HUES6 (cell line): ENCODE measurements at regions not wholly inside any gene's neighbourhood (a gene's known extent, or its start where the extent isn't known, plus 50 kb on each side); places are given as distances from the start of the nearest gene placed in this dataset.
"Not testable (repeated sequence)": the region's sequence is repeated elsewhere in the genome, so short reads cannot be mapped to it uniquely, and the experiment has no call there.

Experiments
- H3K27ac ChIP-seq: 2 replicates; pipeline ENCODE4 v1.7.0; 2013; ENCODE audit warnings: low read depth, mild to moderate bottlenecking, low read length, inconsistent platforms
- H3K27me3 ChIP-seq: 2 replicates; pipeline ENCODE4 v1.6.1; 2013; ENCODE audit warnings: low read length; ENCODE audit not compliant: control insufficient read depth, insufficient read depth
- H3K36me3 ChIP-seq: 2 replicates; pipeline ENCODE4 v1.6.1; 2013; ENCODE audit warnings: low read length; ENCODE audit not compliant: control insufficient read depth, insufficient read depth
- H3K4me1 ChIP-seq: 2 replicates; pipeline ENCODE4 v1.6.1; 2013; ENCODE audit warnings: low read length; ENCODE audit not compliant: control insufficient read depth, insufficient read depth
- H3K4me3 ChIP-seq: 2 replicates; pipeline ENCODE4 v1.5.1; 2013; ENCODE audit warnings: low read depth, low read length
- H3K9ac ChIP-seq: one replicate; pipeline ENCODE4 v1.6.1; 2013; ENCODE audit warnings: mild to moderate bottlenecking, low read length
- H3K9me3 ChIP-seq: 2 replicates; pipeline ENCODE4 v1.6.1; 2013; ENCODE audit warnings: low read depth, low read length; ENCODE audit not compliant: control insufficient read depth, insufficient read depth

DNA sequence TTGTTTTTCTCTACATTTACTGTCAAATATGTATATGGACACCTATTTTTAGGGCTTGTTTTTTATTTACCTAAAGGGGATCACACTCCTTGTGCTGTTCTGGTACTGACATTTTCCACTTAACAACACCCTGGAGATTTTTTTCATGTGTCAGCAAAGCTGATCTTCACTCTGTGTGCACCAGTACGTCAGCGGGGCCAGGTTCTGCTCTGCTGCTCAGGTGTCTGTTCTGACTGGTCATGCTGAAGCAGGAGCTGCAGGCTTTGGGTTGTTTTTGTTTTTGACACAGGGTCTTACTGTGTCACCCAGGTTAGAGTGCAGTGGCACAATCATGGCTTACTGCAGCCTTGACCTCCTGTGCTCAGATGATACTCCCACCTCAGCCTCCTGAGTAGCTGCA is 81.9 kb upstream of the CCND2 start:
- Histone ChIP-seq H3K9me3 (no peaks in the 10 kb centered on the region), H3K4me3 (no peak overlapping the region), H3K36me3 (no peaks in the 10 kb centered on the region), H3K4me1 (peaks cover 17% of the 10 kb centered on the region; the same call in 1 of the 2 replicates), H3K27ac (no peak overlapping the region), H3K27me3 (no peaks in the 10 kb centered on the region), H3K9ac (no peak overlapping the region)

DNA sequence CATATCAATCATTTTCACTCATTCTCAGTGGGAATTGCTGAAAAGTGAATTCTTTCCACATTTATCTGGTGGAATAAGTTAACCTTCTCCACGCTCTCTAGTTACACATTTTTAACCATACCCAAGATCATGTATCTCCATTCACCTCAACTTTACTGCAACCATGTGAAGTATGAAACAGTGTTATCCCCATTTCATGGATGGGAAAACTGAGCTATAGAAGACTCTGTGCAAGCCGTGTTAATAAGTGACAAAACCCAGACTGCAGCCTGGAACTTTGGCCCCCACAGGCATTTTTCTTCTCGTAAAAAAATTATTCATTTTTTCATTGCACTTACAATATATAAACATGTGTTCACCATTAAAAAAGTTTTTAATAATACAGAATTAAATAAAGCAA is 82.4 kb upstream of the CCND2 start:
- Histone ChIP-seq H3K27me3 (no peaks in the 10 kb centered on the region), H3K9ac (no peak overlapping the region), H3K9me3 (no peaks in the 10 kb centered on the region), H3K27ac (no peak overlapping the region), H3K4me1 (peaks cover 17% of the 10 kb centered on the region; the same call in 1 of the 2 replicates), H3K4me3 (no peak overlapping the region), H3K36me3 (no peaks in the 10 kb centered on the region)

DNA sequence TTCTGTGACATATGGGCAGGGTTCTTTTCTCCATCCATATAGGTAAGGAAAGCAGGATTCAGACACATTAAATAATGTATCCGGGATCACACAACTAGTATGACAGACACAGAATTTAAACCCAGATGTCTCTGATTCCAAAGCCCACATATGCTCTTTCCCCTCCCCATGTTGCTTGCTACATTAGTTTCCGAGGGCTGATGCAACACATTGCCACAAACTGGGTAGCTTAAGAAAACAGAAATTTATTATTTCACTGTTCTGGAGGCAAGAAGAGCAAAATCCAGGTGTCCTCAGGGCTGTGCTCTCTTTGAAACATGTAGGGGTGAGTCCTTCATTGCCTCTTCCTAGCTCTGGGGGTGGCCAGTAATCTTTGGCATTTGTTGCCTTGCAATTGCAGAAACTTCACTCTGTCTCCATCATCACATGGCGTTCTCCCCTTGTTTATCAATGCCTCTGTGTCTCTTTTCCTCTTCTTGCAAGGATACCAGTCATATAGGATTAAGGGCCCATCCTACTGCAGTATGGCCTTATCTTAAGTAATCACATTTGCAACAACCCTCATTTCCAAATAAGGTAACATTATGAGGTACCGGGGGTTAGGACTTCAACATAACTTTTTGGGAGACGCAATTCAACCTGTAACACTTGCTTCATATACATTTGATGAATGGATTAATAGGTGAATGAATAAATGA is 83.0 kb upstream of the CCND2 start:
- no peak overlapping the region for H3K27ac ChIP-seq
- no peak overlapping the region for H3K9ac ChIP-seq
- H3K4me1 ChIP-seq, result peaks cover 17% of the 10 kb centered on the region; the same call in 1 of the 2 replicates
- no peaks in the 10 kb centered on the region for H3K36me3 ChIP-seq
- H3K4me3 ChIP-seq, result no peak overlapping the region
- H3K9me3 ChIP-seq, result no peaks in the 10 kb centered on the region
- no peaks in the 10 kb centered on the region for H3K27me3 ChIP-seq

DNA sequence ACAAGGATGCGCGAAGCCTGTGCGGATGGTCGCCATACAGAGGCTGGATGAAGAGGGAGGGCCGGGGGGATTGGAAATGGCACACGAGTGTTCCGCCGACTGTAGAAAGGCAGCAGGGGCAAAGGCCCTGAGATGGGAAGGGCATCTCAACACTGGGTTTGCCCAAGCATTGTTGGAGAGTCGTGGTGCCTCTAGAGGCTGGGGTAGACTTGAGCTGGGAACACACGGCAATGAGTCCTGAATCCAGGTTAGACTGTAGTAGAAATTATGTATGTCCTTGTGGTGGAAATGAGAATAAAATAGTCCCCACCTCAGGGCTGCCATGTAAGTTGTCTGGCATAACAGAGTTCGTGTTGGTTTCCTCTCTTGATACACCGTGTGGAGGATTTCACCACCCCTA is 83.8 kb upstream of the CCND2 start:
- H3K27ac ChIP-seq, result no peak overlapping the region

DNA sequence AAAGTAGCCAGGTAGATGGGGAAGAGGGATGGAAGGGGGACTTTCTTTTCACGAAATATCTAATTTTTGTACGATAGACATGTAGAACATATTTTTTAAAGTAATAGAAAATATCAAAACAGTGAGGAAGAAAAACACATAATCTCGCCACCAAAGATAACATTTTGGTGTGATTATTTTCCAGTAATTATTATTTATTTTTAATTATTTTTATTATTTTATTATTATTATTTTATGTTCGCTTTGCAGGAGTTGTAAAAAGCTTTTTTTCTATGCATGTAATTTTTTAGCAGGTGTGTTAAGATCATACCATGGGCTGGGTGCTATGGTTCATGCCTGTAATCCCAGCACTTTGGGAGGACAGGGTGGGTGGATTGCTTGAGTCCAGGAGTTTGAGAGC is 85.6 kb upstream of the CCND2 start:
- Histone ChIP-seq H3K36me3 (no peaks in the 10 kb centered on the region), H3K27me3 (no peaks in the 10 kb centered on the region), H3K4me1 (peaks cover 5% of the 10 kb centered on the region; the same call in 1 of the 2 replicates), H3K9me3 (no peaks in the 10 kb centered on the region), H3K4me3 (no peak overlapping the region), H3K27ac (no peak overlapping the region), H3K9ac (no peak overlapping the region)

More for the DNA sequence above, 83.8 kb upstream of the CCND2 start:
- no peak overlapping the region for H3K4me3 ChIP-seq
- H3K36me3 ChIP-seq, result no peaks in the 10 kb centered on the region
- H3K9me3 ChIP-seq, result no peaks in the 10 kb centered on the region
- H3K4me1 ChIP-seq, result peaks cover 17% of the 10 kb centered on the region; the same call in 1 of the 2 replicates
- H3K27me3 ChIP-seq, result no peaks in the 10 kb centered on the region
- no peak overlapping the region for H3K9ac ChIP-seq

DNA sequence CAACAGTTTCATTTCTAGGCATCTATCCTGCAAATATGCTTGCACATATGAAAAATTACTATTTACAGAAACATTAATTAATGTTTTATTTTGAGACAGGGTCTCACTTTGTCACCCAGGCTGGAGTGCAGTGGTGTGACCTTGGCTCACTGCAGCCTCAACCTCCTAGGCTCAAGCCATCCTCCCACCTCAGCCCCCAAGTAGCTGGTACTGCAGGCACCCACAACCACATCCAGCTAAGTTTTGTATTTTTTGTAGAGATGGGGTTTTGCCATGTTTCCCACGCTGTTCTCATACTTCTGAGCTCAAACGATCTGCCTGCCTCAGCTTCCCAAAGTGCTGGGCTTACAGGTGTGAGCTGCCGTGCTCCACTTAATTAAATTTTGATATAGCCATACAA is 86.2 kb upstream of the CCND2 start:
- H3K27me3 ChIP-seq, H3K9ac ChIP-seq, H3K4me1 ChIP-seq, H3K36me3 ChIP-seq, H3K9me3 ChIP-seq, H3K4me3 ChIP-seq, H3K27ac ChIP-seq: not testable (repeated sequence)

DNA sequence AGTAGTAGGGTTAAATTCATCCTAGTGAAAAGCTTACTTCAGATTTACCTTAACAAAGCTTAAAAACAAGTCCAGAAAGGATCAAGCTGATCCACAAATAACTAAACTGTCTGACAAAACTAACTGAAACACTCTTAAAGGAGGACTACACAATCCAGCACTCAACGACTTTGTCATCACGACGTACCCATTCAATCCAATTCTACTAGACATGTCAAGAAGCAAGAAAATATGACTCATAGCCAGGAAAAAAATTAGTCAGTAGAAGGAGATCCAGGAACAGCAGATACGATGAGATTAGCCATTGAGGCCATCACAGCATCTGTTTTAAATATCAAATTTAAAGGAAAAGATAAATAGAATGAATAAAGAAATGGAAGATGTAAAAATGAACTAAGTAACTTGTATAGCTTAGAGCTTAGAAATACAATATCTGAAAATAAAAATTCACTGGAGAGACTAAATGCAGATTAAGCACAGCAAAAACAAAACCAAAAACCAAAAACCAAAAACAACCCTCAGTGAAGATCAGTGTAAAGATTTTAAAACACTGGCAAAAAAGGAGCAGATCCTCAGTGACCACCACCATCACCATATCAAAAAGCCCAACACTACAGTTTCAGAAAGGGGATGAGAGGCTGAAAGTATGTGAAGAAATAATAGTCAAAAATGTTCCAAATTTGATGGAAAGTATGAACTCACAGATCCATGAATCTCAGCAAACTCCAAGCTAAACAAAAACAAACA is 95.0 kb upstream of the CCND2 start:
- H3K4me3 ChIP-seq, result no peak overlapping the region
- H3K9me3 ChIP-seq, result no peaks in the 10 kb centered on the region
- no peaks in the 10 kb centered on the region for H3K27me3 ChIP-seq

DNA sequence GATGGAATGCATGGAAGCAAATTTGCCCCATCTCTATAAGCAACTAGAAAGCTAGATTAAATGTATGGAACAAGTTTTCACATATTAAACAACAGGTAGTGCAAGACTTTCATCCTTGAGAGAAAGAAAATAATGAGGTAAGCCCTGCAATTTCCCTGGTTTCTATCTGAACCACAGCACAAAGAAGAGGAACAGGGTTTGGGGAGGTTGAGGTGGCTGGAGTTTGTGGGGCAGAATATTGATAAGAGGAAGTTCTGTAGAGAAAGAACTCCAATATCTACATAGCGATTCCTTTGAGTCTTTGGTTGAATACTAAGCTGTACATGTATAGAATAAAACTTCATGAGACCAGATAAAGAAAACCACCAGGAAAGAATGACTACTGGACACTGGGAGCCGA is 96.3 kb upstream of the CCND2 start:
- no peak overlapping the region for H3K4me3 ChIP-seq
- H3K9me3 ChIP-seq, result no peaks in the 10 kb centered on the region
- H3K27ac ChIP-seq, result no peak overlapping the region
- H3K27me3 ChIP-seq, result no peaks in the 10 kb centered on the region
- H3K36me3 ChIP-seq, result no peaks in the 10 kb centered on the region
- no peak overlapping the region for H3K9ac ChIP-seq
- H3K4me1 ChIP-seq, result no peaks in the 10 kb centered on the region

More for the DNA sequence above, 95.0 kb upstream of the CCND2 start:
- no peaks in the 10 kb centered on the region for H3K36me3 ChIP-seq
- H3K27ac ChIP-seq, result no peak overlapping the region
- no peaks in the 10 kb centered on the region for H3K4me1 ChIP-seq
- H3K9ac ChIP-seq, result no peak overlapping the region

DNA sequence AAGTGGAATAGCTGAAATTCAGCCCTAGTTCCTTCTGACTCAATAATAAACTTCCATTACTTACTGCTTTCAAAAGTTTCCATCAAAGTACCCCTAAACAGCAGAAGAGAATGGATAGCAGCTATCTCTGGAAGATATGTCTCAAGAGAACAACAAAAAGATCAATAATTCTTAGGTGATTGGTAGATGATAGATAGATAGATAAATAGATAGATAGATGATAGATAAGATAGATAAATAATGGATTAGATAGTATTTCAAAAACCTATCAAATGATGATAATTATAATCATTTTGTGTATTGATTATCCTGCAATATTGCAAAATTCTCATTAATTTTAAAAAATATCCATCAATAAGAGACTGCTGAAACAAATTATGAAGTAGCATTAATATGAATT is 97.4 kb upstream of the CCND2 start:
- no peaks in the 10 kb centered on the region for H3K36me3 ChIP-seq
- no peak overlapping the region for H3K9ac ChIP-seq
- H3K4me3 ChIP-seq, result no peak overlapping the region
- no peaks in the 10 kb centered on the region for H3K9me3 ChIP-seq
- no peaks in the 10 kb centered on the region for H3K4me1 ChIP-seq
- no peak overlapping the region for H3K27ac ChIP-seq
- no peaks in the 10 kb centered on the region for H3K27me3 ChIP-seq

DNA sequence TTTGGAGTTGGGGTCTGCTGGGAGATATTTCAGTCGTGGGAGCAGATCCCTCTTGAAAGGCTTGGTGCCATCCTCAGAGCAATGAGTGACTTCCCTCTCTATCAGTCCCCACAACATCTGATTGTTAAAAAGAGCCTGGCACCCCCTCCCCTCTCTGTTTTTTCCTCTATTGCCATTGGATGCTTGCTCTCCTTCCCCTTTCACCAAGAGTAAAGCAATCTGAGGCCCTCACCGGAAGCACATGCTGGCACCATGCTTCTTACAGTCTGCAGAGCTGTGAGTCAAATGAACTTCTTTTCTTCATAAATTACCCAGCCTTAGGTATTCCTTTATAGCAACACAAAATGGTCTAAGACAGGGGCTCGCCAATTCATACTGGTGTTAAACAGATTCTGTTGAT is 99.1 kb upstream of the CCND2 start:
- no peak overlapping the region for H3K9ac ChIP-seq
- no peak overlapping the region for H3K27ac ChIP-seq
- H3K4me3 ChIP-seq, result no peak overlapping the region
- no peaks in the 10 kb centered on the region for H3K9me3 ChIP-seq
- no peaks in the 10 kb centered on the region for H3K4me1 ChIP-seq
- H3K36me3 ChIP-seq, result no peaks in the 10 kb centered on the region
- no peaks in the 10 kb centered on the region for H3K27me3 ChIP-seq

DNA sequence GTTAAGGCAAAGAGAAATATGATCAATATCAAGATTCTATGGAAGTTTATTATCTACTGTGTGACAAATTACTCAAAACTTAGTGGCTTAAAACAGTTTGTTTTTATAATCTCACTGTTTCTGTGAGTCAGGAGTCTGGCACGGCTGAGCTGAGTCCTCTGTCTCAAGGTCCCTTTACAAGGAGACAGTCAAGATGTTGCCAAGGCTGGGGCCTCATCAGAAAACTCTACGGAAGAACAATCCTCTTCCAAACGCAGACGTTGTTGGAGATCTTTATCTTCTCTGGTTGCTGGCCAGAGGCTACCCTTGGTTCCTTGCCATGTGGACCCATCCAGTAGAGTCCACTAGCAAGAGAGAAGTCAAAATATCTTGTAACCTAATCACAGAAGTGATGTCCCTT is 100.6 kb upstream of the CCND2 start:
- peaks cover 8% of the 10 kb centered on the region; the same call in 1 of the 2 replicates for H3K4me1 ChIP-seq
- H3K9me3 ChIP-seq, result no peaks in the 10 kb centered on the region
- no peaks in the 10 kb centered on the region for H3K36me3 ChIP-seq
- H3K27me3 ChIP-seq, result no peaks in the 10 kb centered on the region
- H3K9ac ChIP-seq, result no peak overlapping the region
- H3K27ac ChIP-seq, result no peak overlapping the region
- H3K4me3 ChIP-seq, result no peak overlapping the region
